Body of pancreas (tissue), 4 donors: ENCODE measurements at regions not wholly inside any gene's neighbourhood (a gene's known extent, or its start where the extent isn't known, plus 50 kb on each side); places are given as distances from the start of the nearest gene placed in this dataset.

Experiments
- ATAC-seq: fragments of 150-250 bp; one replicate; pipeline ENCODE4 v1.9.1; 2016
- DNase-seq, 4 donors: peaks; one replicate each; pipeline ENCODE4 v3.0.0-alpha.2; 2019
- H3K27ac ChIP-seq, 4 donors: fragments of 200-600 bp; sonication (generic); 1 replicate in 3 of 4; 2 replicates in 1 of 4; pipeline versions ENCODE4 v1.5.1 to v1.6.1; 2016 to 2019; ENCODE audit warnings: mild to moderate bottlenecking in 1 of 4, mixed read lengths in 1 of 4, moderate library complexity in 1 of 4
- H3K27me3 ChIP-seq, 2 donors: fragments of 200-600 bp; sonication (generic); one replicate each; pipeline ENCODE4 v1.6.0; 2016; ENCODE audit warnings: mild to moderate bottlenecking in 1 of 2
- H3K36me3 ChIP-seq, 2 donors: fragments of 200-600 bp; sonication (generic); replicated peaks in 1 of 2; 2 replicates each; pipeline ENCODE4 v1.5.1; 2016; ENCODE audit warnings: low read depth in 2 of 2; ENCODE audit not compliant: insufficient read depth in 1 of 2
- H3K4me1 ChIP-seq: fragments of 200-600 bp; sonication (generic); one replicate; pipeline ENCODE4 v1.6.0; 2016
- H3K4me3 ChIP-seq, 2 donors: fragments of 200-600 bp; sonication (generic); 1 replicate in 1 of 2; 2 replicates in 1 of 2; pipeline ENCODE4 v1.5.1; 2016 to 2019
- H3K9me3 ChIP-seq, 3 donors: fragments of 200-600 bp; sonication (generic); 1 replicate in 2 of 3; 2 replicates in 1 of 3; pipeline ENCODE4 v1.5.1; 2016
- POLR2A ChIP-seq, 3 donors: fragments of 450-650 bp; IDR thresholded peaks; one replicate each; pipeline ENCODE4 v1.6.1; 2016; ENCODE audit warnings: antibody characterized with exemption in 3 of 3, mild to moderate bottlenecking in 2 of 3
- WGBS, 2 donors: methylation state at CpG; one replicate each; pipeline ENCODE4 v1.1.5; 2017; 5-methylcytosine and 5-hydroxymethylcytosine counted together
- intact Hi-C: fragments of 100-400 bp; cut with DNase I; formaldehyde crosslinking; loops from one replicate; pipeline ENCODE4 v1.15.1; 2023
- TF ChIP-seq, protein P1 (sequence below), 7 experiments: fragments of 450-650 bp in 4 of 7; fragments of 200-600 bp in 3 of 7; sonication (generic) in 3 of 7; IDR thresholded peaks; one replicate each; pipeline ENCODE4 v1.5.1; 2016 to 2019; ENCODE audit warnings: antibody characterized with exemption in 7 of 7

GRCh38 chr14:56498112-56498511 is 81.5 kb upstream of the TMEM260 start:
- TF ChIP-seq POLR2A (IDR thresholded peaks at IDR 0.05), result no peak
- TF ChIP-seq, protein P1, sequence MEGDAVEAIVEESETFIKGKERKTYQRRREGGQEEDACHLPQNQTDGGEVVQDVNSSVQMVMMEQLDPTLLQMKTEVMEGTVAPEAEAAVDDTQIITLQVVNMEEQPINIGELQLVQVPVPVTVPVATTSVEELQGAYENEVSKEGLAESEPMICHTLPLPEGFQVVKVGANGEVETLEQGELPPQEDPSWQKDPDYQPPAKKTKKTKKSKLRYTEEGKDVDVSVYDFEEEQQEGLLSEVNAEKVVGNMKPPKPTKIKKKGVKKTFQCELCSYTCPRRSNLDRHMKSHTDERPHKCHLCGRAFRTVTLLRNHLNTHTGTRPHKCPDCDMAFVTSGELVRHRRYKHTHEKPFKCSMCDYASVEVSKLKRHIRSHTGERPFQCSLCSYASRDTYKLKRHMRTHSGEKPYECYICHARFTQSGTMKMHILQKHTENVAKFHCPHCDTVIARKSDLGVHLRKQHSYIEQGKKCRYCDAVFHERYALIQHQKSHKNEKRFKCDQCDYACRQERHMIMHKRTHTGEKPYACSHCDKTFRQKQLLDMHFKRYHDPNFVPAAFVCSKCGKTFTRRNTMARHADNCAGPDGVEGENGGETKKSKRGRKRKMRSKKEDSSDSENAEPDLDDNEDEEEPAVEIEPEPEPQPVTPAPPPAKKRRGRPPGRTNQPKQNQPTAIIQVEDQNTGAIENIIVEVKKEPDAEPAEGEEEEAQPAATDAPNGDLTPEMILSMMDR (IDR thresholded peaks at IDR 0.05), result no peak
- Histone ChIP-seq H3K4me1 (no peaks in the 10 kb centered on the region), H3K9me3 (no peaks in the 10 kb centered on the region), H3K4me3 (no peak overlapping the region), H3K36me3 (no peaks in the 10 kb centered on the region), H3K27me3 (no peaks in the 10 kb centered on the region), H3K27ac (no peak overlapping the region)
- ATAC-seq, result no peak
- WGBS, 2 donors, result 74% methylated on average over 3 of the region's 3 CpGs
- DNase-seq, result no peak
- intact Hi-C loops, result loop anchor here (10.0 kb wide), 1 partner anchor 817 kb away; no protein-coding TSS in a partner anchor

GRCh38 chr14:56501909-56502530 is 77.6 kb upstream of the TMEM260 start:
- DNase-seq, result no peak
- Histone ChIP-seq H3K4me3 (no peak overlapping the region), H3K36me3 (no peaks in the 10 kb centered on the region), H3K4me1 (no peaks in the 10 kb centered on the region), H3K27me3 (no peaks in the 10 kb centered on the region), H3K9me3 (no peaks in the 10 kb centered on the region), H3K27ac (no peak overlapping the region)
- intact Hi-C loops, result no loop called here
- TF ChIP-seq POLR2A (IDR thresholded peaks at IDR 0.05), result no peak
- TF ChIP-seq, protein P1 (IDR thresholded peaks at IDR 0.05), result no peak
- ATAC-seq, result no peak
- WGBS, 2 donors, result 60 to 69% methylated on average over 5 of the region's 5 CpGs

DNA sequence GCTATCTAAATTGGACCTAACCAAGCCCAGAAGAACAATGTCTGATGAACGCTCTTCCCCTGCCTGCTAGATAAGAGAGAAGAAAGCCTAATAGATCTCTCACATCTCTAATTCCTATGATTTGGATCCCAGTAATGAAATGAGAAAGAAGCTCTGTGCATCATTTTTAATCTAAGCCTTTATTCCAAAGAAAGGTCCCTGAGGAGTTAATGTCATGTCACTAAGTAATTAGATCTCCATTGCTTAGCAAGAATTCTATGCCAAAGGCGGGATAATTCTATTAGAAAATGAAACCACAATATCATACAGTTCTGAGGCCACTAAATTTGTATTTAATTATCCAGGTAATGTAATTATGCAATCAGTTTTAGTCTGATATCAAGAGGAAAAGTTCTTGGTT is 74.2 kb upstream of the TMEM260 start:
- DNase-seq (no peak), ATAC-seq (no peak)
- Histone ChIP-seq H3K27me3 (no peaks in the 10 kb centered on the region), H3K36me3 (no peaks in the 10 kb centered on the region), H3K27ac (no peak overlapping the region), H3K4me3 (no peak overlapping the region), H3K4me1 (no peaks in the 10 kb centered on the region), H3K9me3 (no peaks in the 10 kb centered on the region)
- intact Hi-C loops, result no loop called here
- WGBS, 2 donors, result 87 to 88% methylated on average over 2 of the region's 2 CpGs
- TF ChIP-seq, protein P1 (IDR thresholded peaks at IDR 0.05), result no peak
- no peak for TF ChIP-seq POLR2A (IDR thresholded peaks at IDR 0.05)

DNA sequence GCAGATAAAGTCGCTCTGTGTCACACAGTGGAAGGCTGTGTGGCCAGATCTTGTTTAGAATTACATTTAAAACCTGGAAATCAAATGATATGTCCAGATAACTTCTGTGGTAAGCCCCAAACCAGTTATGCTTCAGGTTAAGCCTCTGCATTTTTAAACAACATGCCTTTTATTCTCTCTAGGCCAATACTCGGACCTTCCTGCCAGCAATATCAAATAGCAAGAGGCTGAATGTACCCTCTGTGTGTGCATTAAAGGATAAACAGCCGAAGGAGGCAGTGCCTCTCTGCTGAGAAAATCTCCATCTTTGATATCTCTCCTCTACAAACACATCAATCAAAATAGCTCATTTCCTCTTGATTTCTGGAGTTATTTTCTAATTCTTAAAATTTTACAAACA is 67.1 kb upstream of the TMEM260 start:
- Histone ChIP-seq H3K27me3 (no peaks in the 10 kb centered on the region), H3K36me3 (no peaks in the 10 kb centered on the region), H3K27ac (no peak overlapping the region), H3K4me3 (no peak overlapping the region), H3K9me3 (no peaks in the 10 kb centered on the region), H3K4me1 (no peaks in the 10 kb centered on the region)
- TF ChIP-seq, protein P1 (IDR thresholded peaks at IDR 0.05), result no peak
- TF ChIP-seq POLR2A (IDR thresholded peaks at IDR 0.05), result no peak
- ATAC-seq (no peak), DNase-seq (no peak)
- WGBS, 2 donors, result 61 to 62% methylated on average over 3 of the region's 3 CpGs
- intact Hi-C loops, result no loop called here

DNA sequence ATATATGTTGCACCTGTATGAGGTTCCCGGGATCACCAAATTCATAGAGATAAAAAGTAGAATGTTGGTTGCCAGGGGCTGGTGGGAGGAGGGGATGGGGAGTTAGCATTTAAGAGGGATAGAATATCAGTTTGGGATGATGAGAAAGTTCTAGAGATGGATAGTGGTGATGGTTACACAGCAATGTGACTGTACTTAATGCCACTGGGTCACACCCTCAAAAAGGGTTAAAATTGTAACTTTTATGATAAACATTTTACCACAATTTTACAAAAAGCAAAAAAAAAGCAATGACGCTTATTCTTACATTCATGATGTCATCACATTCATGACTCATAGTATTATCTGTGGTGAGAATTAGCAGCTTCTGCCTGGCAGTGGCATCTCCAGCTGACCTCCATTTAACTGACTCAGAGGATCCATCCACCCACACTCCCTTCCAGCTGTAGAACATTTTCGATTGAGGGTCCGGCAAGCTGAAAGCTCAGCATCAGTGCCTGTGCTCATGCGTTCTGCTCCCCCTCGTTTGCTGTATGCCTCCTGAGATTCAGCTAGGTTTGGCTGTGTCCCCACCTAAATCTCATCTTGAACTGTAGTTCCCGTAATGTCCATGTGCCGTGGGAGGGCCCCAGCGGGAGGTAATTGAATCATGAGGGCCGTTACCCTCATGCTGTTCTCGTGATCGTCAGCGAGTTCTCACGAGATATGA is 64.8 kb upstream of the TMEM260 start:
- ATAC-seq (no peak), DNase-seq (no peak)
- H3K27ac ChIP-seq, result no peak overlapping the region
- H3K4me3 ChIP-seq, result no peak overlapping the region
- no peaks in the 10 kb centered on the region for H3K4me1 ChIP-seq
- intact Hi-C loops, result no loop called here
- 68 to 69% methylated on average over 14 of the region's 14 CpGs for WGBS, 2 donors
- H3K27me3 ChIP-seq, result no peaks in the 10 kb centered on the region
- H3K9me3 ChIP-seq, result no peaks in the 10 kb centered on the region
- TF ChIP-seq, protein P1 (IDR thresholded peaks at IDR 0.05), result no peak
- no peak for TF ChIP-seq POLR2A (IDR thresholded peaks at IDR 0.05)
- H3K36me3 ChIP-seq, result no peaks in the 10 kb centered on the region
